ENCODE measurements at regions not wholly inside any gene's neighbourhood (a gene's known extent, or its start where the extent isn't known, plus 50 kb on each side); places are given as distances from the start of the nearest gene placed in this dataset.

DNA sequence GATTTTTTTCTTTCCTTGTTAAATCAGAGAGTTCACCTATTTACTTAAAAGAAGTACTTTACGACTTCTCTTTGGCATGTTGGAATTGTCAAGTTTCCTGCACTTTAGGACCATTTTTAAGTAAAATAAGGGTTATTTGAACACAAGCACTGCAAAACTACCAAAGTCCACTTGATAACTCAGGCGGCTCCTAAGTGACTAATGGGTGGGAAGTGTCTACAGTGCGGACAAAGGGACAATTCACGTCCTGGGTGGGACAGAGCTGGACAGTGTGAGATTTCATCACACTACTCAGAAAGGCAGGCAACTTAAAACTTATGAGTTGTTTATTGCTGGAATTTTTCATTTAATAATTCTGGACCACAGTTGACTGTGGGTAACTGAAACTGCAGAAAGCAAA lies 590.2 kb upstream of the UBE2E2 start (continued):
- TF ChIP-seq ATF7 (IDR thresholded peaks at IDR 0.05) = no peak
- no peak for TF ChIP-seq ATF7 (CRISPR knock-in tag; IDR thresholded peaks at IDR 0.05)
- TF ChIP-seq EHMT2 (IDR thresholded peaks at IDR 0.05; ENCODE audit: borderline replicate concordance, low read depth, low read length) = no peak
- TF ChIP-seq, protein P1, sequence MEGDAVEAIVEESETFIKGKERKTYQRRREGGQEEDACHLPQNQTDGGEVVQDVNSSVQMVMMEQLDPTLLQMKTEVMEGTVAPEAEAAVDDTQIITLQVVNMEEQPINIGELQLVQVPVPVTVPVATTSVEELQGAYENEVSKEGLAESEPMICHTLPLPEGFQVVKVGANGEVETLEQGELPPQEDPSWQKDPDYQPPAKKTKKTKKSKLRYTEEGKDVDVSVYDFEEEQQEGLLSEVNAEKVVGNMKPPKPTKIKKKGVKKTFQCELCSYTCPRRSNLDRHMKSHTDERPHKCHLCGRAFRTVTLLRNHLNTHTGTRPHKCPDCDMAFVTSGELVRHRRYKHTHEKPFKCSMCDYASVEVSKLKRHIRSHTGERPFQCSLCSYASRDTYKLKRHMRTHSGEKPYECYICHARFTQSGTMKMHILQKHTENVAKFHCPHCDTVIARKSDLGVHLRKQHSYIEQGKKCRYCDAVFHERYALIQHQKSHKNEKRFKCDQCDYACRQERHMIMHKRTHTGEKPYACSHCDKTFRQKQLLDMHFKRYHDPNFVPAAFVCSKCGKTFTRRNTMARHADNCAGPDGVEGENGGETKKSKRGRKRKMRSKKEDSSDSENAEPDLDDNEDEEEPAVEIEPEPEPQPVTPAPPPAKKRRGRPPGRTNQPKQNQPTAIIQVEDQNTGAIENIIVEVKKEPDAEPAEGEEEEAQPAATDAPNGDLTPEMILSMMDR (CRISPR knock-in tag; IDR thresholded peaks at IDR 0.05) = no peak
- TF ChIP-seq, protein P2, sequence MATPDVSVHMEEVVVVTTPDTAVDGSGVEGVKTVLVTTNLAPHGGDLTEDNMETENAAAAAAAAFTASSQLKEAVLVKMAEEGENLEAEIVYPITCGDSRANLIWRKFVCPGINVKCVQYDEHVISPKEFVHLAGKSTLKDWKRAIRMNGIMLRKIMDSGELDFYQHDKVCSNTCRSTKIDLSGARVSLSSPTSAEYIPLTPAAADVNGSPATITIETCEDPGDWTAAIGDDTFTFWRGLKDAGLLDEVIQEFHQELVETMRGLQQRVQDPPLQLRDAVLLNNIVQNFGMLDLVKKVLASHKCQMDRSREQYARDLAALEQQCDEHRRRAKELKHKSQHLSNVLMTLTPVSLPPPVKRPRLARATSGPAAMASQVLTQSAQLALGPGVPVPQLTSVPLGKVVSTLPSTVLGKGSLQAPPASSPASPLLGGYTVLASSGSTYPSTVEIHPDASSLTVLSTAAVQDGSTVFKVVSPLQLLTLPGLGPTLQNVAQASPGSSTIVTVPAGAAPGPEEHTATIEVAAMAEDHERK (CRISPR knock-in tag; IDR thresholded peaks at IDR 0.05; ENCODE audit: low read depth) = no peak
- no peak for TF ChIP-seq PPARG (CRISPR knock-in tag; conservative IDR thresholded peaks at IDR 0.05)
- TF ChIP-seq, protein P3, sequence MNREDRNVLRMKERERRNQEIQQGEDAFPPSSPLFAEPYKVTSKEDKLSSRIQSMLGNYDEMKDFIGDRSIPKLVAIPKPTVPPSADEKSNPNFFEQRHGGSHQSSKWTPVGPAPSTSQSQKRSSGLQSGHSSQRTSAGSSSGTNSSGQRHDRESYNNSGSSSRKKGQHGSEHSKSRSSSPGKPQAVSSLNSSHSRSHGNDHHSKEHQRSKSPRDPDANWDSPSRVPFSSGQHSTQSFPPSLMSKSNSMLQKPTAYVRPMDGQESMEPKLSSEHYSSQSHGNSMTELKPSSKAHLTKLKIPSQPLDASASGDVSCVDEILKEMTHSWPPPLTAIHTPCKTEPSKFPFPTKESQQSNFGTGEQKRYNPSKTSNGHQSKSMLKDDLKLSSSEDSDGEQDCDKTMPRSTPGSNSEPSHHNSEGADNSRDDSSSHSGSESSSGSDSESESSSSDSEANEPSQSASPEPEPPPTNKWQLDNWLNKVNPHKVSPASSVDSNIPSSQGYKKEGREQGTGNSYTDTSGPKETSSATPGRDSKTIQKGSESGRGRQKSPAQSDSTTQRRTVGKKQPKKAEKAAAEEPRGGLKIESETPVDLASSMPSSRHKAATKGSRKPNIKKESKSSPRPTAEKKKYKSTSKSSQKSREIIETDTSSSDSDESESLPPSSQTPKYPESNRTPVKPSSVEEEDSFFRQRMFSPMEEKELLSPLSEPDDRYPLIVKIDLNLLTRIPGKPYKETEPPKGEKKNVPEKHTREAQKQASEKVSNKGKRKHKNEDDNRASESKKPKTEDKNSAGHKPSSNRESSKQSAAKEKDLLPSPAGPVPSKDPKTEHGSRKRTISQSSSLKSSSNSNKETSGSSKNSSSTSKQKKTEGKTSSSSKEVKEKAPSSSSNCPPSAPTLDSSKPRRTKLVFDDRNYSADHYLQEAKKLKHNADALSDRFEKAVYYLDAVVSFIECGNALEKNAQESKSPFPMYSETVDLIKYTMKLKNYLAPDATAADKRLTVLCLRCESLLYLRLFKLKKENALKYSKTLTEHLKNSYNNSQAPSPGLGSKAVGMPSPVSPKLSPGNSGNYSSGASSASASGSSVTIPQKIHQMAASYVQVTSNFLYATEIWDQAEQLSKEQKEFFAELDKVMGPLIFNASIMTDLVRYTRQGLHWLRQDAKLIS (CRISPR knock-in tag; IDR thresholded peaks at IDR 0.05) = no peak
- no peak for TF ChIP-seq ARNT (IDR thresholded peaks at IDR 0.05)
- TF ChIP-seq, protein P4, sequence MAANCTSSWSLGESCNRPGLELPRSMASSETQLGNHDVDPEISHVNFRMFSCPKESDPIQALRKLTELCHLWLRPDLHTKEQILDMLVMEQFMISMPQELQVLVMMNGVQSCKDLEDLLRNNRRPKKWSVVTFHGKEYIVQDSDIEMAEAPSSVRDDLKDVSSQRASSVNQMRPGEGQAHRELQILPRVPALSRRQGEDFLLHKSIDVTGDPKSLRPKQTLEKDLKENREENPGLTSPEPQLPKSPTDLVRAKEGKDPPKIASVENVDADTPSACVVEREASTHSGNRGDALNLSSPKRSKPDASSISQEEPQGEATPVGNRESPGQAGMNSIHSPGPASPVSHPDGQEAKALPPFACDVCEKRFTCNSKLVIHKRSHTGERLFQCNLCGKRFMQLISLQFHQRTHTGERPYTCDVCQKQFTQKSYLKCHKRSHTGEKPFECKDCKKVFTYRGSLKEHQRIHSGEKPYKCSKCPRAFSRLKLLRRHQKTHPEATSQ (CRISPR knock-in tag; IDR thresholded peaks at IDR 0.05; ENCODE audit: borderline replicate concordance) = no peak
- peak; percentile 54 for TF ChIP-seq GATAD2A (CRISPR knock-in tag; IDR thresholded peaks at IDR 0.05)
- no peak for TF ChIP-seq ZNF264 (CRISPR knock-in tag; IDR thresholded peaks at IDR 0.05)
- TF ChIP-seq, protein P5, sequence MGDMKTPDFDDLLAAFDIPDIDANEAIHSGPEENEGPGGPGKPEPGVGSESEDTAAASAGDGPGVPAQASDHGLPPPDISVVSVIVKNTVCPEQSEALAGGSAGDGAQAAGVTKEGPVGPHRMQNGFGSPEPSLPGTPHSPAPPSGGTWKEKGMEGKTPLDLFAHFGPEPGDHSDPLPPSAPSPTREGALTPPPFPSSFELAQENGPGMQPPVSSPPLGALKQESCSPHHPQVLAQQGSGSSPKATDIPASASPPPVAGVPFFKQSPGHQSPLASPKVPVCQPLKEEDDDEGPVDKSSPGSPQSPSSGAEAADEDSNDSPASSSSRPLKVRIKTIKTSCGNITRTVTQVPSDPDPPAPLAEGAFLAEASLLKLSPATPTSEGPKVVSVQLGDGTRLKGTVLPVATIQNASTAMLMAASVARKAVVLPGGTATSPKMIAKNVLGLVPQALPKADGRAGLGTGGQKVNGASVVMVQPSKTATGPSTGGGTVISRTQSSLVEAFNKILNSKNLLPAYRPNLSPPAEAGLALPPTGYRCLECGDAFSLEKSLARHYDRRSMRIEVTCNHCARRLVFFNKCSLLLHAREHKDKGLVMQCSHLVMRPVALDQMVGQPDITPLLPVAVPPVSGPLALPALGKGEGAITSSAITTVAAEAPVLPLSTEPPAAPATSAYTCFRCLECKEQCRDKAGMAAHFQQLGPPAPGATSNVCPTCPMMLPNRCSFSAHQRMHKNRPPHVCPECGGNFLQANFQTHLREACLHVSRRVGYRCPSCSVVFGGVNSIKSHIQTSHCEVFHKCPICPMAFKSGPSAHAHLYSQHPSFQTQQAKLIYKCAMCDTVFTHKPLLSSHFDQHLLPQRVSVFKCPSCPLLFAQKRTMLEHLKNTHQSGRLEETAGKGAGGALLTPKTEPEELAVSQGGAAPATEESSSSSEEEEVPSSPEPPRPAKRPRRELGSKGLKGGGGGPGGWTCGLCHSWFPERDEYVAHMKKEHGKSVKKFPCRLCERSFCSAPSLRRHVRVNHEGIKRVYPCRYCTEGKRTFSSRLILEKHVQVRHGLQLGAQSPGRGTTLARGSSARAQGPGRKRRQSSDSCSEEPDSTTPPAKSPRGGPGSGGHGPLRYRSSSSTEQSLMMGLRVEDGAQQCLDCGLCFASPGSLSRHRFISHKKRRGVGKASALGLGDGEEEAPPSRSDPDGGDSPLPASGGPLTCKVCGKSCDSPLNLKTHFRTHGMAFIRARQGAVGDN (CRISPR knock-in tag; IDR thresholded peaks at IDR 0.05) = no peak
- TF ChIP-seq ZBTB42 (CRISPR knock-in tag; IDR thresholded peaks at IDR 0.05) = no peak
- no peak for TF ChIP-seq NFIB (CRISPR knock-in tag; IDR thresholded peaks at IDR 0.05; ENCODE audit: borderline replicate concordance)
- TF ChIP-seq SMARCE1 (IDR thresholded peaks at IDR 0.05; ENCODE audit: borderline replicate concordance) = no peak
- TF ChIP-seq ZKSCAN1 (IDR thresholded peaks at IDR 0.05; ENCODE audit: low read length) = no peak
- TF ChIP-seq ZNF547 (CRISPR knock-in tag; IDR thresholded peaks at IDR 0.05) = no peak
- no peak for TF ChIP-seq ZNF749 (CRISPR knock-in tag; IDR thresholded peaks at IDR 0.05; ENCODE audit: borderline replicate concordance)
- no peak for TF ChIP-seq EED (CRISPR knock-in tag; IDR thresholded peaks at IDR 0.05)
- TF ChIP-seq ZNF83 (CRISPR knock-in tag; IDR thresholded peaks at IDR 0.05; ENCODE audit: borderline replicate concordance) = no peak

Data from HepG2 (cell line).